ENCODE measurements at regions not wholly inside any gene's neighbourhood (a gene's known extent, or its start where the extent isn't known, plus 50 kb on each side); places are given as distances from the start of the nearest gene placed in this dataset.

DNA sequence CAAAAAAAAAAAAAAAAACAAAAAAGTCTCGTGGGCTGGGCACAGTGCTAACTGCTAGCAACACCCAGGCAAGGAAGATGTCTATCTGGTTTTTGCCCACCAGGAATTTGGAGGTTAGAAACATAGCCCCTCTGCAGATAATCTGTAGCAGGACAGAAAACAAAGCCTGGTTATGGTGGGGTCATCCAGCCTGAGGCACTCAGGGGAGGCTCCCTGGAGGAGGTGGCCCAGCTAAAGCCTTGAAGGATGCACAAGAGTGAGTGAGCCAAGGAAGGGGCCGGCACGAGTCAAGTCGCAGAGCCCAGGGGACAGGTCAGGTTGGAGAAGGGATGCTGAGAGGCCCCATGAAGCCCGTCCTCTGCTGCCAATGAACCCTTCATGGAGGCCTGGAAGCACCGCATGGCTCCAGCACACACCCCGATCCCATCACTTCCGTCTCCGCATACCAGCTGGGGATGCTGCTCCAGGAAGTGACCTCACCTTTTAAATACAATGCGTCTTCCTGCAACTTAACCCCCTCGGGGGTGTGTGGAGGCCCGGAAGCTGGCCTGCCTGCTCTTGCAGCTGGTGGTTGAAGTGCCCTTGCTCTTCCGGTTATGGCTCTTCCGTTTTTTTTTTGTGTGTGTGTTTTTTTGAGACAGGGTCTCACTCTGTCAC is 86.5 kb downstream of the ENGASE start:
- in situ Hi-C loops (cut with HindIII; ENCODE audit: low pct_unique_long_range_greater_than_20kb, low sequenced_read_pairs) = no loop called here
- DNase-seq (ENCODE audit: low read depth) = no peak

DNA sequence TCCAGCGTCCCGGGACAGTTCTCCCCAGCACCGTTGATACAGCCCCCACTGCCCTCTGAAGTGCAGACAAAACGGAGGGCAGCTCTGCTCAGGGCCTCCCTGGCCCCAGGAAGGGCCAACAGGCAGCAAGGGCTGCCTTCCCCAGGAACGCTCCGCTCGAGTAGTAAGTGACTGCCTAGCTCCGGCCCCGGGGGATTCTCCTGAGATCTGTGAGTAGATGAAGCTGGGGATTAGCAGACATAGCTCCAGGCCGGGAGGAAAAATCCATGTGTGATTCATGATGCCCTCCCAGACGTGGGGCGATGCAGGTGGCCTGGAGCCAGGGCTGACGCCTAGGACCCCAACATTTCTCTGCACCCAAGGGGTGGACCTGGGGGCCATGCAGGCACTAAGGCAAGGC is 85.3 kb downstream of the ENGASE start:
- no peak for DNase-seq (ENCODE audit: low read depth)
- in situ Hi-C loops (cut with HindIII; ENCODE audit: low pct_unique_long_range_greater_than_20kb, low sequenced_read_pairs) = no loop called here

DNA sequence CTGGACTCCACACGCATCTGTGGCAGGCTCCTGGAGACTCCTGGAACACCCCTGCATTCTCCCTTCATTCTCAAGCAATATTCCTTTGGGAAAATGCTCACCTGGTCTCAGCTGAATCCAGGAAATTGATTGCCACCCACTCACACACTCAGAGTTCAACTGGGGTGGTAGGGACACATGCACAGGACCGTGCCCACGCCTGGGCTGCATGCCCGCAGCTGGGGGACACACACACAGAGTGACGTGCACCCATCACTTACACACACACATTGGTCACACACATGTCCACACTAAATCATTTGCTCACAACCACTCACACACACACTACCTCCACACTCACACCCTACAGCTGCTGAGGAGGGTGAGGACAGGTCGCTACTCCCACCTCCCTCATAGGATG is 84.8 kb downstream of the ENGASE start:
- no peak for DNase-seq (ENCODE audit: low read depth)
- in situ Hi-C loops (cut with HindIII; ENCODE audit: low pct_unique_long_range_greater_than_20kb, low sequenced_read_pairs) = no loop called here

DNA sequence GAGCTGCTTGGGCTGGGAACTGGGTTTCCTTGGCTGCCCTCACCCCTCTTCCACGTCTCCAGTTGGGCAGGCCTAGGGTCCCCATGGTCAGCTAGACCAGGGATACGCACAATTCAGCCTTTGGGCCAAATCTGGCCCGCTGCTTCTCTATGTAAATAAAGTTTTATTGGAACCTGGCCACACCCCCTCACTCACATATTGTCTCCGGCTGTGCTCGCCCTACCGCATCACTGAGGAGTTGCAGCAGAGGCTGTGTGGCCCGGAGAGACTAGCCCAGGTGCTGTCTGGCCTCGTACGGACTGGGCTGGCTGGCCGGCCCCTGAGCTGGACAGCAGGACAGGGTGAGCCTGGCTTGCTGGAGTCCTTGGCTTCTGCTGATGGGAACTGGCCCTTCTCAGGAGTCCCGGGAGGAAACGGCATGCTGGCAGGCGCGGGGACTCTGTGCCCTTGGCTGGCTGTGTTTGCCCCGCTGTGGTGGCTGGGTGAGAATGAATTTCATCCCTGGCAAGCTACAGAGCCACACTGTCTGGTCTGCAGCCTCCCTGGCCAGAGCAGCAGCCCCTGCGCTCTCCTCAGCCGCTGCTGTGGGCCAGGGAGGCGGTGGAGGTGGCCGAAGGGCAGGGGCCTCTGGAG is 82.0 kb downstream of the ENGASE start:
- no peak for DNase-seq (ENCODE audit: low read depth)
- in situ Hi-C loops (cut with HindIII; ENCODE audit: low pct_unique_long_range_greater_than_20kb, low sequenced_read_pairs) = no loop called here

DNA sequence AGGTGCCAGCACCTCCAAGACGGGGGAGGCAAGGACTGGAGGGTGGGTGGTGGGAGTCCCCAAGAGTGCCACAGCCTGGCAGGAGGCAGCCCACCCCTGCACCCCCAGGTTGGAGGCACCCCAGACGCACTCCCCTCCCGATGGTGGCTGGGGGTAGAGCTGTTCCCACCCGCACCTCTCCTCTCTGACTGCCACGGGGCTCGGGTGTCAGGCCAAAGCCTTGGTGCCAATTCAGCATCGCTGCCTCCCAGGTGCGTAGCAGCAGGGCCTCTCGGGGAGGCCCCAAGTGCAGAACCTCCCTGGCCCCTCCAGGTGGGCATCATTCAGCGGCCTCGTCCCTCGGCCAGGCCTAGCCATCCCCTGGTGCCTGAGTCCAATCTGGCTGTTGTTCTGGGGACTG is 81.1 kb downstream of the ENGASE start:
- no peak for DNase-seq (ENCODE audit: low read depth)
- in situ Hi-C loops (cut with HindIII; ENCODE audit: low pct_unique_long_range_greater_than_20kb, low sequenced_read_pairs) = no loop called here

DNA sequence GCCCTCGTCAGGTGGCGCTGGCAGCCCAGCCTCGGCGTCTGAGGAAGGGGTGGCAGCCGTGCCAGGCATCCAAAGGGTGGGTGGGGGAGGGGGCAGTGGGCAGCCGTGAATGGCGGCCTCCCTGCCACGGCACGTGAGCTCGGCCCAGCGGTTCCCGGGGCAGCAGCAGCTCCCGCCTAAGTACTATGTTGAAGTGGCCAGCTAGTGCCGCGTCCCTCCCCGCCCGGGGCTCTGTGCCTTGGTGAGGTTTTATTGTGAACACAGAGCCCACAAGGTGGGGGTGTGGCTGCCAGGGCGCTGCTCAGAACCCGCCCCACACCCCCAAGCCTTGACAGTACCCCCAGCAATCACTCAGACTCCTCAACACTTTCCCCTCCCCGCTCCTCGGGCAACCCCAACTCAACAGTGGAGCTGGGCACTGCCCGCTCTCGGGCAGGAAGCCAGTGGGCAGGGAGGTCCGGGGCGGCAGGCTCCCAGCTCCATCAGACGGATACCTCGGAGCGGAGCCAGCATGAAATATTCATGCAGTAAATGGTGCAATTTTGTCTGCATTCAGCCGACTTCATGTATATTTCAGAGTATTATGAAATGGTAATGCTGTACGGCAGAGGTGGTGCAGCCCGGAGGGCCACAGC is 80.4 kb downstream of the ENGASE start:
- in situ Hi-C loops (cut with HindIII; ENCODE audit: low pct_unique_long_range_greater_than_20kb, low sequenced_read_pairs) = no loop called here
- no peak for DNase-seq (ENCODE audit: low read depth)

DNA sequence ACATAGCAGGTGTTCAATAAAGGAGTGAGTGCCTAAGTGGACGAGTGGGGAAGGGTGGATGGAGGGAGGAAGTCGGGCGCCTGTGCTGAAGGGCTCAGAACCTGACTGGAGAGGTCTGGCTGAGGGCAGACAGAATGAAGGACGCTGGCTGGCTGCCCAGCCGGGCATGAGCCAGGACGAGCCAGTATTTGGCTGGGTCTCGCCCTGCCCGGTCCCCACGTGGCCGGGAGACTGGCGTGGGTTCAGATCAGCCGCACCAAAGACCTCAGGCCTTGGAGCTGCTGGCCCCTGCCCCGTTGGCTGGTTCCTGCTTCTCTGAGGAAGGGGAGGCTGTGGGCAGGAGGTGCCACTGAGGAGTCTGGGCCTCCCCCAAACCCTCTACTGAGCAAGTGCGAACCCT is 79.8 kb downstream of the ENGASE start:
- in situ Hi-C loops (cut with HindIII; ENCODE audit: low pct_unique_long_range_greater_than_20kb, low sequenced_read_pairs) = no loop called here
- DNase-seq (ENCODE audit: low read depth) = no peak

DNA sequence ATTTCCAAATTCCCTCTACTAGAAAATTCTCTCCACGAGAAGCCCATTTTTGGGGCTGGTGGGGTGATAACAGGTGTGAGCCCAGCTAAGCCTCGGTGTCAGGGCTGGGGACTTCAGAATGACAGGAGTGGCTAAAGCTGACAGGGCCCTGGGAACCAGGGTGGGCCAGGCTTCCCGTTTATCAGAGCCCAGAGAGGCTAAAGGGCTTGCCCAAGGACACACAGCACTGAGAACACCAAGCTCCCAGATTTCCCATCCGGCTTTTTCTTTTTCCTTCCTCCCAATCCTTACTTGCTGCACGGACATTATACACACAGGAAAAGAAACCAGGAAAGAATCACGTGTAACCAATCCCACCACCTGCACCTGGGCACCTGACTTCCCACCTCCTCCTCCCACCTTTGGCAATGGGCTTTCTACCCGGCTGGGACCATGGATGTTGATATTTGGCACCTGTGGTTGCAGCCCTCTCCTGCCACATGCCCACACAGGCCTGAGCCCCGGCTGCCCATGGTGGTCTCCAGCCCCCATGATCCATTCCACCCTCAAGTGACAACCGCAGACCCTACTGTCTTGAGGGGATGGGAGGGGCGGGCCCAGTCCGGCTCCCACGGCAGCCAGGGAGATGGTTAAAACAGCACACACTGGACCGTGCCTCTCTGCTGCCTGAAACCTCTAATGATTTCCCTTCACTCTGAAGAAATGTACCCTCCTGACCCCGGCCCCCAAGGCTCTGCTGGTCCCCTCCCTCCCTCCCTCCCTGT is 78.9 kb downstream of the ENGASE start:
- DNase-seq (ENCODE audit: low read depth) = no peak
- in situ Hi-C loops (cut with HindIII; ENCODE audit: low pct_unique_long_range_greater_than_20kb, low sequenced_read_pairs) = no loop called here

DNA sequence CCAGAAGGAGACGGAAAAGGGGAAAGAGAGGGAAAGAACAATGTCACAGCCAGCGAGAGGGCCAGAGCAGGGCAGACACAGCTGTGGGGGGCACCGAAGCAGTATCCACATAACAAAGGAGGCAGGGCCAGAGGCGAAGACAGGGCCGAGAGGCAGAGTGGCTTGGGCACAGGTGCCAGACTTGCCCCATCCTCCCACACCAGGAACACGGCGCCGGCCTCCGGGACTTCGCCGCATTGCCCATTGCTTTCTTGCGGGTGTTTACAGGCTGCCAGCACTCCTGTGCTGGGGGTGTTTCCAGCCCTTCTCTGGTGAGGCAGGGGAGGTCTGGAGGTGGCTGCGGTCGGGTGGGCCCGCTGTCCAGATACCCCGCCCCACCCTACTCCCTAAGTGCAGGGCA is 78.0 kb downstream of the ENGASE start:
- in situ Hi-C loops (cut with HindIII; ENCODE audit: low pct_unique_long_range_greater_than_20kb, low sequenced_read_pairs) = no loop called here
- no peak for DNase-seq (ENCODE audit: low read depth)

DNA sequence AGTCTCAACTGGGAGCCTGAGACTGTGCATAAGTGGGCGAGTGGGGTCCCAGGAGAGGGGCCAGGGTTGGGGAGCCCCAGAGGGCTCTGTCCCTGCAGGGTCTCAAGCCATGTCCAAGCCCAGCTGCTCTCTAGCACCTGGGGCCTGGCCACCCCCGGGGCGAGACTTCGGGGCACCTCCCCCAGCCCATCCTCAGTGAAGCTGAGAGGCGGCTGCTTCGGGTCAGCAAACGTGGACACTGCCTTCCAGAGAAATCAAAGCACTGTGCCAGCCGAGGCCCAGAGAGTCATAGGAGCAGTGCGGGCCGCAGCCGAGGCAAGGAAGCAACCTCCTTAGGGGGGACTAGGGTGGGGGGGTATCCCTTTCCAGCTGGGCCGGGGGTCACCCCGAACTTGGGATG is 77.5 kb downstream of the ENGASE start:
- DNase-seq (ENCODE audit: low read depth) = no peak
- in situ Hi-C loops (cut with HindIII; ENCODE audit: low pct_unique_long_range_greater_than_20kb, low sequenced_read_pairs) = no loop called here

DNA sequence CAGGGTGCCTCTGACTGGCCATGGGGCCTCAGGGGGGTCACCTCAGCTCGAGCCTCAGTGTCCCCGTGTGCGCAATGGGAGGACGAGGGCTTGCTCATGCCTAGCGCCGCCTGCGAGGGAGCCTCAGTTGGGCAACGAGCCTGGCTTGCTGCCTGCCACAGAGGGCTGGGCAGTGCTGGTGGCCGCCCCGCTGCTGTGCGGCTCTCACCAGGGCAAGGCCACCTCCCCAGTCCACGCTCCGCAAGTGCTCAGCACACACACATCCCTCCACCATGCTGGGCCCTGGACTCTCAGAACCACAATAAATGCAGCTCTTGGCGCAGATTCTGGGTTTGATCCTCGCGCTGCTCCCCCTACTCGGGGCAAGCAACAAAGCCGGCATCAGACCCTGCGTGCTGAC is 76.2 kb downstream of the ENGASE start:
- in situ Hi-C loops (cut with HindIII; ENCODE audit: low pct_unique_long_range_greater_than_20kb, low sequenced_read_pairs) = no loop called here
- DNase-seq (ENCODE audit: low read depth) = no peak

DNA sequence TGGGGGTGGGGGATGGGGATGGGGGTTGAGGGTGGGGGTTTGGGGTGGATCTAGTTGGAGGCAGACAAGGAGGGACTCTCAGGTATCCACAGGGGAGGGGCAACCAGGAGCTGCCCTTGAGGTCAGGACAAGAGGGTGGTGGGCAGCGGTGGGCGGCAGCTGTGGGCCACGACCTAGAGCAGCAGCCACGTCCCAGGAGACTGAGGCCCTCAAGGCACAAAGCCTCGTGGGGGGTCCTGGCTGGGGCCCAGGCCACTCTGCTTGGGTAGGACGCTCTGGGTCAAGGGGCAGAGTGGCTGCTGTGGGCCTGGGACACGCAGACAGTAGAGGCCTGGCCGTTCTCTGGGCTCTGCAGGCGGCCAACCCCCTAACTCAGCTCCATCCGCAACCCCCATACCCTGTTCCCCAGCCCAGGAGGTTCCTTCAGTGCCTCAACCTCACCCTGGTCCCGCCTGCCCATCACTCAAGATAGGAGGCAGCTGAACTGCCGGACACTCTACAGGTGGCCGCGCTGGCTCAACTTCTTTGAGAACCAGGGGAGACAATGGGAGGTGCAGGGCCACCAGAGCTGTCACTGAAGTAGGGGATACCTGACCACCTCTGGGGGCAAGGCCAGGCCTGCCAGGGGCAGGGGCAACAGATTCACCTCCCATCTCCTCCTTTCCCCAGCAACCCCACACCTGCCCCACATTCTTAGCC is 75.6 kb downstream of the ENGASE start:
- no peak for DNase-seq (ENCODE audit: low read depth)
- in situ Hi-C loops (cut with HindIII; ENCODE audit: low pct_unique_long_range_greater_than_20kb, low sequenced_read_pairs) = no loop called here

DNA sequence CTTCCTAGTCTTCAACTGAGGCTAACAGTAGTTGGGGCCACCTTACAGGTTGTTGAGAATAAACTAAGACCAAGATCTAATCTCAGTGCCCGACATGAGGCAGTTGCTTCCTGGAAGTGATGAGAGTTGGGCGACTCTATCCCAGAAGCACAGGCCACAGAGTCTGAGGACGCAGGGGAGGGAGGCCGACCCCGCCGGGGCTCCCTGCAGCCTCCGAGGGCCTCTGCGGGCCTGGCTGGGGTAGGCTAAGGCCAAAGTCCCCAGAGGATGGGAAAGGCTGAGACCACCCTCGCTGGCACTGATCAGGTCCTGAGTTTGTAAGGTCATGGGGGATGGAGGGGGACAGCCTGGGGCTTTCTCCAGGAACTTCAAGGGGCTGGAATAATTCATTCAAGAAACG is 74.0 kb downstream of the ENGASE start:
- DNase-seq (ENCODE audit: low read depth) = no peak
- in situ Hi-C loops (cut with HindIII; ENCODE audit: low pct_unique_long_range_greater_than_20kb, low sequenced_read_pairs) = no loop called here

DNA sequence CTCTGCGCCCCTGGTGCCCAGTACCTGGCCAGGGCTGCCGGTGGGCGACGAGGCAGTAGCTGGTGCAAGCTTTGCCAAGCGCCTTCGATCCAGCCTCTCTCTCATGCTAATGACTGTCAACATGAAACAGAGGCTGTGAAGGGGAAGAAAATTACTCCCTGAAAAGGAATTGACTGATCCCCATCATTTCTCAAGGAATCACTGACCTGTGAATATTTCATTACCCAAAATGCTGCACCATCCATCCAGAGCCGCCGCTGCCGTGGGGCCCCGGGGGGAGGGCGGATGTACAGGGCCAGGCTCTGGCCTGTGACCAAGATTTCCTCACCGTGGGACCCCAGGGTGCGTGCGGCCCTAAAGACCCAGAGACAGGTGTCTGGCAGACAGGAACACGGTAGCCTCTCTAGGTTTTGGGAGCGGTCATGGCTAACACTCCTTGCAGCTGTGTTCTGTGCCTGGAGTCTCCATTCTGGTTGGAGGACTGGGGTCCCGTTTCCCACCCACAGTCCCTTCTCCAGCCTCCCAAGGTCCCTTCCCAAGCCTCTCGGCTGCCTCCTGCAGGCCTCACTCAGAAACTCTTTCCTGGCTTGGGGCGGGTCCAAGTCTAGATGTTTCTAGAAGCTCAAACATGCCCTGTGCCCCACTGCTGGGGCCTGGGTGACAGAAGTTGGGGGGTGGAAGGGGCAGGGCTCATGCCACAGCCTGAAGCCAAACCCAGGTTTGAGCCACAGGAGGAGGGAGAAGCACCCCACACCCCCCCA is 73.3 kb downstream of the ENGASE start:
- DNase-seq (ENCODE audit: low read depth) = no peak
- in situ Hi-C loops (cut with HindIII; ENCODE audit: low pct_unique_long_range_greater_than_20kb, low sequenced_read_pairs) = no loop called here

DNA sequence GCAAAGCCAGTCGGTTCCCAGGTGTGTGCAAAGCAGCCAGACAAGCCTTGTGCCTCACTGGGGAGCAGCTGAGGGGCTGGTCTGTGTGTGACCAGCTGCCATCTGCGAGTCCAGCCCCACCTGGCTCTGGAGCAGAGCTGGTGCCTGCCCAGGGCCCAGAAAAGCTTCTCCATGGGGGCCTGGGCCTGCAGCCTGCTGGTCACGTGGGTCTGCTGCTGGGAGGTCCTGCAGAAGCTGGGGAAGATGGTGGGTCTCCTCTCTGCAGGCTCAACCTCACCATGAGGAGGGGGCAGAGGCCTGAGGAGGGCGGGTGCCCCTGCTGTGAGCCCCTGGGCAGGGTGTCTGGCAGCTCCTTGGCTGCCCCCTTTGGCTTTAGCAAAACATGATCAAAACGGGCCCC is 71.9 kb downstream of the ENGASE start:
- in situ Hi-C loops (cut with HindIII; ENCODE audit: low pct_unique_long_range_greater_than_20kb, low sequenced_read_pairs) = no loop called here
- DNase-seq (ENCODE audit: low read depth) = no peak

DNA sequence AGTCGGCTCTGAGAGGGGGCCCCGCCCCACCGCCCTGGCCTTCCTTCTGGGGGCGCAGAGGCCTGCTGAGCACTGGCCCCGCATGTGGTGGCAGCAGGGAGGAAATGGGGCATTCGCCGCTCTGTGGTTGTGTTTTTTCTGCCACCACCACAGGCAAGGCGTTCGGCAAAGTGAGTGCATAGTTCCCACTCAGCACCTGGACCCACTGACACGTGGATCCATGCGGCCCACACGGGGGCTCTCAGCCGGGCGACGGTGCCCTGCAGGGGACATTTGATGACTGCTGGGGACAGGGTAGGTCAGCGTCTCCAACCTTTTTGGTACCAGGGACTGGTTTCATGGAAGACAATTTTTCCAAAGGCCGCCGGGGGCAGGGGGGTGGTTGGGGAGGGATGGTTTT is 70.9 kb downstream of the ENGASE start:
- no peak for DNase-seq (ENCODE audit: low read depth)
- in situ Hi-C loops (cut with HindIII; ENCODE audit: low pct_unique_long_range_greater_than_20kb, low sequenced_read_pairs) = no loop called here

DNA sequence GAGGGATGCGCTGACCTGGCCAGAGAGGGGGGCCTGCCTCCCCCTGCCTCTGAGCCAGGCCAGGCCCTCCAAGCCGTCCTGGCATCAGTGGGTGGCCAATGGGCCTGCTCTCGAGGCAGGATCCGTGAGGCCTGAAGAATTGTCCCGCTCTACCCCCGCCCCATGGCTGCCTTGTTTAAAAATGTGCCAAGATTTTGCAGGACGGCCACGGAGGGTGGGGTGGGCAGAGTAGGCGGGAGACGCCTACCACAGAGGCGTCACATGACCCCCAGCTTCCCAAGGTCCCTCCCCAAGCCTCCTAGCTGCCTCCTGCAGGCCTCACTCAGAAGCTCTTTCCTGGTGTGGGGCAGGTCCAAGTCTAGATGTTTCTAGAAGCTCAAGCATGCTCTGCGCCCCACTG is 69.5 kb downstream of the ENGASE start:
- no peak for DNase-seq (ENCODE audit: low read depth)
- in situ Hi-C loops (cut with HindIII; ENCODE audit: low pct_unique_long_range_greater_than_20kb, low sequenced_read_pairs) = no loop called here

DNA sequence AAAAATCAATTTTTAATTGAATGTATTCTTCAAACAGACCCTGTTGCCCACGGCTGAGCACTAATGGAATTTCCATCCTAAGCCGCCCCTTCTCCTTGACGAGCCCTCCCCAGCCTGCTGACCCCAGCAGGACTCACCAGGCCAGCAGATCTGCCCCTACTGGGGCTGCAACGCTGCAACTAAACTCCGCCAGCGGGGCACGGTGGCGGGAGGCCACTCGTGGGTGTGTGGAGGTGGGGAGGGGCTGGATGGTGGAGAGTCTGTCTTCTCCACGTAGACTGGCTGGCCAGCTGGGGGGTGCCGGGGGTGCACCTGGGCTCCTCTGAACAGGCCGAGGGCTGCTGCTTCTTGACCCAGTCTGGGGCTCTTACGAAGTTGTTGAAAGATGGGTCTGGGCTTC is 67.8 kb downstream of the ENGASE start:
- in situ Hi-C loops (cut with HindIII; ENCODE audit: low pct_unique_long_range_greater_than_20kb, low sequenced_read_pairs) = no loop called here
- no peak for DNase-seq (ENCODE audit: low read depth)
